Central memory CD8-positive, alpha-beta T cell (primary cell): ENCODE measurements at regions not wholly inside any gene's neighbourhood (a gene's known extent, or its start where the extent isn't known, plus 50 kb on each side); places are given as distances from the start of the nearest gene placed in this dataset.

ENCODE experiments used
- ATAC-seq: fragments of 150-1000 bp; cut with Tn5 transposase; replicated peaks from 2 replicates; pipeline ENCODE4 v1.10.0; 2022; ENCODE audit warnings: mild to moderate bottlenecking, moderate FRiP score, moderate number of reproducible peaks; ENCODE audit not compliant: poor library complexity, severe bottlenecking; ENCODE audit errors: extremely low read depth
- DNase-seq, 2 donors: peaks; one replicate each; pipeline ENCODE4 v3.0.0; 2021; ENCODE audit warnings: low spot score in 2 of 2
- H3K27ac Mint-ChIP-seq: one replicate; pipeline ENCODE4 v1.8.0; 2022; ENCODE audit warnings: low read depth, mild to moderate bottlenecking, moderate library complexity, mixed read lengths
- H3K27me3 Mint-ChIP-seq: one replicate; pipeline ENCODE4 v1.8.0; 2022; ENCODE audit warnings: mixed read lengths
- H3K36me3 Mint-ChIP-seq: one replicate; pipeline ENCODE4 v1.8.0; 2022; ENCODE audit warnings: mild to moderate bottlenecking, moderate library complexity, mixed read lengths; ENCODE audit not compliant: insufficient read depth
- H3K4me1 Mint-ChIP-seq: one replicate; pipeline ENCODE4 v1.8.0; 2022; ENCODE audit warnings: mixed read lengths
- H3K4me3 Mint-ChIP-seq: one replicate; pipeline ENCODE4 v1.8.0; 2022; ENCODE audit warnings: mild to moderate bottlenecking, moderate library complexity, mixed read lengths
- H3K9me3 Mint-ChIP-seq: one replicate; pipeline ENCODE4 v1.8.0; 2022; ENCODE audit warnings: mixed read lengths

- Mint-ChIP-seq H3K4me3 (no peak overlapping the region), H3K36me3 (no peaks in the 10 kb centered on the region), H3K27ac (no peak overlapping the region), H3K27me3 (no peaks in the 10 kb centered on the region), H3K9me3 (peaks cover 12% of the 10 kb centered on the region), H3K4me1 (no peaks in the 10 kb centered on the region)
- ATAC-seq (no peak), DNase-seq (no peak)
Measured at GRCh38 chr6:98230250-98230649, 604.1 kb upstream of the POU3F2 start.

DNA sequence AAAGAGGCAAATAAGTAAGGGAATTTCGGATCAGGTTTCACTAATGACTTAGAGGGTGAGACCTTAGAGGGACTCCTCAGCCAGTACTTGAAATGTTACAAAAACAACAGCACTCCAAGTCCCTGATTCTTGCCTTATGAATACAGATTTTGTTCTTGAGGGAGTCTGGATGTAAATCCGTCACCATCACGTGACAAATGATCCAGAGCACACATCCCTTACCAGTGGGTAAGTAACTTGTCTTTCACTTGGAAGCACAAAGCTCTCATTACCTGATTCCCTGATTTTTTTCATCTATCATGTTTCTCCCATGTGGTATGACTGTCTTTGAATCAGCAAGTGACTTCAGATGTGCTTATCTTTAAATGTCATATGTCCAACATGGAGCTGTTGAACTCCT is 595.3 kb upstream of the POU3F2 start:
- H3K4me1 Mint-ChIP-seq = no peaks in the 10 kb centered on the region
- H3K9me3 Mint-ChIP-seq = peaks cover 15% of the 10 kb centered on the region
- H3K27me3 Mint-ChIP-seq = no peaks in the 10 kb centered on the region
- DNase-seq (no peak), ATAC-seq (no peak)
- H3K27ac Mint-ChIP-seq = no peak overlapping the region
- no peaks in the 10 kb centered on the region for H3K36me3 Mint-ChIP-seq
- no peak overlapping the region for H3K4me3 Mint-ChIP-seq

GRCh38 chr6:98241630-98242029 is 592.7 kb upstream of the POU3F2 start:
- no peak overlapping the region for H3K27ac Mint-ChIP-seq
- DNase-seq (no peak), ATAC-seq (no peak)
- H3K36me3 Mint-ChIP-seq = no peaks in the 10 kb centered on the region
- H3K27me3 Mint-ChIP-seq = no peaks in the 10 kb centered on the region
- no peaks in the 10 kb centered on the region for H3K4me1 Mint-ChIP-seq
- no peak overlapping the region for H3K4me3 Mint-ChIP-seq
- H3K9me3 Mint-ChIP-seq = peaks cover 9% of the 10 kb centered on the region

GRCh38 chr6:98254624-98255023 is 579.8 kb upstream of the POU3F2 start:
- Mint-ChIP-seq H3K36me3 (no peaks in the 10 kb centered on the region), H3K4me1 (no peaks in the 10 kb centered on the region), H3K27me3 (no peaks in the 10 kb centered on the region), H3K4me3 (no peak overlapping the region), H3K27ac (no peak overlapping the region), H3K9me3 (peaks cover 19% of the 10 kb centered on the region)
- ATAC-seq = no peak
- no peak for DNase-seq

GRCh38 chr6:98260382-98260781 is 574.0 kb upstream of the POU3F2 start:
- no peak for DNase-seq
- Mint-ChIP-seq H3K36me3 (no peaks in the 10 kb centered on the region), H3K4me3 (no peak overlapping the region), H3K27ac (no peak overlapping the region), H3K27me3 (no peaks in the 10 kb centered on the region), H3K4me1 (no peaks in the 10 kb centered on the region), H3K9me3 (peaks cover 10% of the 10 kb centered on the region)
- ATAC-seq = no peak

- Mint-ChIP-seq H3K27ac (no peak overlapping the region), H3K27me3 (no peaks in the 10 kb centered on the region), H3K4me3 (no peak overlapping the region), H3K4me1 (no peaks in the 10 kb centered on the region), H3K36me3 (no peaks in the 10 kb centered on the region), H3K9me3 (peaks cover 11% of the 10 kb centered on the region)
- DNase-seq (no peak), ATAC-seq (no peak)
Measured at GRCh38 chr6:98272060-98272459, 562.3 kb upstream of the POU3F2 start.

DNA sequence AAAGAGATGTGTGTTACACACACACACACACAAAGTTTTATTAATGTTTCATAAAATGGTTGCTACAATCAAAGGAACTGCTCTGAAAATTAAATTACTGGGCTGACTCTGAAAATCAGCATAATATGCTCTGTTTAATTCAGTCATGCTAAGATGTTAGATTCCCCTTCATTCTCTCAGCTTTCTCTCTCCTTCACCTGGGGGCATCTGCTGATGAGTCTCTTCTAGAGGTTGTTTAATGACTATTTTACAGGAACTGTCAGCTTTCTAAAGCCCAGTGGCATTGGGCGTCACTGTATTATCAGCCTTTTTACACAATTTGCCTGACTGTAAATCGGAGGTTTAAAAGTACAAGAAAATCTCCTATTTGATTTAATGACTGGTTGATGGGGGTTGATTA is 559.7 kb upstream of the POU3F2 start:
- ATAC-seq (no peak), DNase-seq (no peak)
- Mint-ChIP-seq H3K9me3 (peaks cover 13% of the 10 kb centered on the region), H3K4me1 (no peaks in the 10 kb centered on the region), H3K27ac (no peak overlapping the region), H3K4me3 (no peak overlapping the region), H3K36me3 (no peaks in the 10 kb centered on the region), H3K27me3 (no peaks in the 10 kb centered on the region)

GRCh38 chr6:98280492-98280891 is 553.9 kb upstream of the POU3F2 start:
- no peak overlapping the region for H3K4me3 Mint-ChIP-seq
- no peaks in the 10 kb centered on the region for H3K4me1 Mint-ChIP-seq
- H3K36me3 Mint-ChIP-seq = no peaks in the 10 kb centered on the region
- DNase-seq = no peak
- H3K9me3 Mint-ChIP-seq = peaks cover 15% of the 10 kb centered on the region
- no peaks in the 10 kb centered on the region for H3K27me3 Mint-ChIP-seq
- no peak overlapping the region for H3K27ac Mint-ChIP-seq
- no peak for ATAC-seq

DNA sequence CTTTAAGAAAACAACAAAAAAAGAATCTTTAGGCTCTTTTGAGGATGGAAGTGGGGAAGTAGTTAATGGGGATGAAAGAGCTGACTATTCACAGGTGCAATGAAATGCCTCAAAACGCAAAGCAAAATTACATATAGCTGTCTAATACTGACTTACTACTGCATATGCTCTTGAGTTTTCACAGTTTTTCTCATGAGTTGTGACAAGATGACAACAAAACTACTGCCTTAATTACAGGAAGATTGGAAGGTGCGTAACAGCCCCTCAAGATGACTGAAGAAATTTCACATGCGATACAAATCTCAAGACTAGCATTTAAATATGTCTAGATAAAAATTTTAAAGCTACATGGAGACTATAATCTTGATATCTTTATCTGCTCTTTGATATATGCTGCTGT is 547.8 kb upstream of the POU3F2 start:
- no peaks in the 10 kb centered on the region for H3K27me3 Mint-ChIP-seq
- H3K27ac Mint-ChIP-seq = no peak overlapping the region
- H3K4me1 Mint-ChIP-seq = no peaks in the 10 kb centered on the region
- no peak overlapping the region for H3K4me3 Mint-ChIP-seq
- no peak for DNase-seq
- no peak for ATAC-seq
- peaks cover 2% of the 10 kb centered on the region for H3K36me3 Mint-ChIP-seq
- peaks cover 7% of the 10 kb centered on the region for H3K9me3 Mint-ChIP-seq

DNA sequence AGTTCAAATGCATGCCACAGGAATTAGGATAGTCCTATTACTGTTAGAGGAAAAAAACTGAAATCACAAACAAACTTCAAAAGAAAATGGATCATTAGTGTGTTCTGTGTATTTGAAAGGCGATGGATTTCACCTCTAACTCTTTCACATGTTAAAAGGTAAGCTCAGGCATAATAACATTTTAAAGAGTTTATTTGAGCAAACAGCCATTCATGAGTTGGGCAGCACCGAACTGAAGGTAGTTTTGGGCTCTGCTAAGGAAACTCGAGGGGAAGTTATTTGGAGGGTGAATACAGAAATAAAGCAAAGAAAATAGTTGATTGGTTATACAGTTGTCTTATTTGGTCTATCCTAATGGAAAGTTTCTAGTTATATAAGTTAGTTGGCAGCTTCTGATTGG is 546.5 kb upstream of the POU3F2 start:
- Mint-ChIP-seq H3K27me3 (no peaks in the 10 kb centered on the region), H3K4me3 (no peak overlapping the region), H3K36me3 (peaks cover 2% of the 10 kb centered on the region), H3K9me3 (peaks cover 6% of the 10 kb centered on the region), H3K27ac (no peak overlapping the region), H3K4me1 (no peaks in the 10 kb centered on the region)
- no peak for DNase-seq
- no peak for ATAC-seq

- DNase-seq (no peak), ATAC-seq (no peak)
- no peak overlapping the region for H3K27ac Mint-ChIP-seq
- H3K27me3 Mint-ChIP-seq = no peaks in the 10 kb centered on the region
- H3K9me3 Mint-ChIP-seq = peaks cover 13% of the 10 kb centered on the region
- no peak overlapping the region for H3K4me3 Mint-ChIP-seq
- no peaks in the 10 kb centered on the region for H3K4me1 Mint-ChIP-seq
- peaks cover 2% of the 10 kb centered on the region for H3K36me3 Mint-ChIP-seq
Measured at GRCh38 chr6:98292810-98293209, 541.6 kb upstream of the POU3F2 start.

DNA sequence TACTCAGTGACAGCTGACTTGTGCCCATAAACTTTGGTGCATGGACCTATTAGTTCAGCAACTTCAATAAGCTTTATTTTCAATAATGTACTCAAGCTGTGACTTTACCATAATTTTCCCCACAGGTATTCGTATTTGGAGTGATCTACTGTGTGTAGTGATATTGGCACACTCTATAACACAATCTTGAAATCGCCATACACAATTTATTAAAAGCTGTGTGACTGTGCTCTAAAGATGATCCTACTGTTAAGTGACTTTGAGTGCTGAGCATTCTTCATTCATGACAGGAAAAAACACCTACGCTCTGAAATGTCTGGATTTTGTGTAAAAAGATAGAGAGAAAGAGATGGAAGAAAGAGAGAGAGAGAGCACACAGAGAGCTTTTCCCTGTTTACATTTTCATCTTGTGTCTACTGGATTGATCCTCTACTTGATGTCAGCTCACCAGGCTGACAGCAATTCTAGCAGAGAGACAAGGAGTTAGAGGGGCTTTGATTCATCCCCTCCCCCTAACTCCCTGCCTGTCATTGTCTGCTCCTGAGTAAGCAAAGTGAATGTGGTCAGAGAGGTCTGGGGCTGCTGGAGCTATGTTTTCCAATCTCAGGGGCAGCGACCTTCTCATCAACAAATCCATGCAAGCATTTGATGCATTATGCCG is 538.7 kb upstream of the POU3F2 start:
- Mint-ChIP-seq H3K27ac (no peak overlapping the region), H3K9me3 (peaks cover 13% of the 10 kb centered on the region)

DNA sequence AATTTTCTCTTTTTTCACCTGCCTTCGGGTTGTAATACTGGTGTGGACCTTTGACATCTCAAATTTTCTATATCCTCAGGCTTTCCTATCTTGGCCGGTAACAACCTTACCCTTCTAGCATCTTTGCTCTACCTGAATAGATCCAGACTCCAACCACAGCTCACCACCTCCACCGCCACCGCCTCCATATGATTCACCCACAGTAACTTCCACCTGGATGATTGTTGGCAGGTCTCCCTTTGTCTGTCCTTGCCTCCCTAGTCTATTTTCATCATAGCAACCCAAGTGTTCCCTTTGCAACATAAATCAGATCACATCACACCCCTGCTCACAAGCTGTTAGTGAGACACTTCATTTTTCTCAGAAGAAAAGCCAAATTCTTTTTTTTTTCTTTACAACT is 525.8 kb upstream of the POU3F2 start:
- Mint-ChIP-seq H3K36me3 (peaks cover 2% of the 10 kb centered on the region), H3K4me3 (no peak overlapping the region), H3K9me3 (peaks cover 18% of the 10 kb centered on the region), H3K27ac (no peak overlapping the region), H3K27me3 (no peaks in the 10 kb centered on the region), H3K4me1 (no peaks in the 10 kb centered on the region)
- DNase-seq (no peak), ATAC-seq (no peak)

More for the DNA sequence above, 538.7 kb upstream of the POU3F2 start:
- H3K36me3 Mint-ChIP-seq = no peaks in the 10 kb centered on the region
- DNase-seq (no peak), ATAC-seq (no peak)
- H3K4me3 Mint-ChIP-seq = no peak overlapping the region
- H3K4me1 Mint-ChIP-seq = no peaks in the 10 kb centered on the region
- no peaks in the 10 kb centered on the region for H3K27me3 Mint-ChIP-seq

- Mint-ChIP-seq H3K4me3 (no peak overlapping the region), H3K36me3 (no peaks in the 10 kb centered on the region), H3K27ac (no peak overlapping the region), H3K4me1 (no peaks in the 10 kb centered on the region), H3K27me3 (no peaks in the 10 kb centered on the region), H3K9me3 (peaks cover 16% of the 10 kb centered on the region)
- DNase-seq (no peak), ATAC-seq (no peak)
Measured at GRCh38 chr6:98310443-98310842, 523.9 kb upstream of the POU3F2 start.
